ENCODE measurements at regions not wholly inside any gene's neighbourhood (a gene's known extent, or its start where the extent isn't known, plus 50 kb on each side); places are given as distances from the start of the nearest gene placed in this dataset.
"Not testable (repeated sequence)": the region's sequence is repeated elsewhere in the genome, so short reads cannot be mapped to it uniquely, and the experiment has no call there.

DNA sequence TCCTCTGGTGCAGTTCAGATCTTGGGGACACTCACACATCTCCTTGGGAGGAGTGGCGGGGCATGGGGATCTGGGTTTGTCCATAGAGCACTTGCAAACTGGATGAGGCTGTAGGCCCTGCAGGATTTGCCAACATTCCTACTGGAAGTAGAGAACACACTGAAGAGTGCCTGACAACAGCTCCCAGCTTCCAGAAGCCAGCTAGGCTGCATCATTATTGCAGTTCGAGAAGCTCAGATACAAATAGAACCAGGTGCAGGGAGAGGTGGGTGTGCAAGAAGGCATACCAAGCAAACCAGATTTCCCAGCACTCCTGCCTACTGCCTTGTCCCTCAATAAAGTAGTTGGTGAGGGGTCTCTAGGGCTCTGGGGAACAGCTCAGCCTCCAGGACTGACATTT is 52.5 kb downstream of the RHOB start:
- no peak overlapping the region for H3K4me3 ChIP-seq
- peaks cover 34% of the 10 kb centered on the region for H3K4me1 ChIP-seq
- no peaks in the 10 kb centered on the region for H3K27me3 ChIP-seq
- H3K36me3 ChIP-seq: no peaks in the 10 kb centered on the region
- no peak for DNase-seq
- H3K27ac ChIP-seq: no peak overlapping the region
- H3K9me3 ChIP-seq (replicated peaks): no peaks in the 10 kb centered on the region

DNA sequence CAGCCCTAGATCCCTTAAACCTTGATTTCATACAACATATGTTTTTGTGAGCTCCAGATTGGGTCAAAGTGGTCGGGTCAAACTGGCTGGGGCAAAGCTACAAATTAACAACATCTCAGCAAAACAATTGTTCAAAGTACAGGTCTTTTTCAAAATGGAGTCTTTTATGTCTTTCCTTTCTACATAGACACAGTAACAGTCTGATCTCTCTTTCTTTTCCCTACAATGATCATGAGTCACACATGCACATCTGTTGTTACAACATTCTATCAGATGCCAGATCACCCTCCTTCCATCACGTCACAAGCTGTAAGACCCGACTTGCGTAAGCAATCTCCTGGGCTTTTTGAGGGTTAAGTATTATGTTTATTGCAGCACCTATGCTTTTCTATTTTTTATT is 55.1 kb downstream of the RHOB start:
- Histone ChIP-seq H3K27me3 (no peaks in the 10 kb centered on the region), H3K9me3 (replicated peaks) (no peaks in the 10 kb centered on the region), H3K36me3 (no peaks in the 10 kb centered on the region), H3K27ac (no peak overlapping the region), H3K4me1 (peaks cover 18% of the 10 kb centered on the region), H3K4me3 (no peak overlapping the region)
- peak in 1 of 2 experiments; percentile 59 for DNase-seq

DNA sequence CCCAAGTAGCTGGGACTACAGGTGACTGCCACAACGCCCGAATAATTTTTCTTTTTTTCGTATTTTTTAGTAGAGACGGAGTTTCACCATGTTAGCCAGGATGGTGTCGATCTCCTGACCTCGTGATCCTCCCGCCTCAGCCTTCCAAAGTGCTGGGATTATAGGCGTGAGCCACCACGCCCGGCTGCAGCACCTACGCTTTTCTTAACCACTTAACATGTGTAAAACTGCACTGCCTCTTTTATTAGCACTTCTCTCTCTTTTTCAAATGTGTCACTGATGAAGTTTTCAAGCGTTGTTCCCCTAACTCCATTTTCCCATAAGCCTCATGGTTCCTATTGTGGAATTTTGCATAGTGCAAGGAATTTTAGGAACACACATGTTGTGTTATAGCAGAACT is 55.6 kb downstream of the RHOB start:
- H3K27ac ChIP-seq; DNase-seq; H3K36me3 ChIP-seq; H3K9me3 ChIP-seq (replicated peaks); H3K4me3 ChIP-seq; H3K27me3 ChIP-seq: not testable (repeated sequence)
- H3K4me1 ChIP-seq: peaks cover 18% of the 10 kb centered on the region

DNA sequence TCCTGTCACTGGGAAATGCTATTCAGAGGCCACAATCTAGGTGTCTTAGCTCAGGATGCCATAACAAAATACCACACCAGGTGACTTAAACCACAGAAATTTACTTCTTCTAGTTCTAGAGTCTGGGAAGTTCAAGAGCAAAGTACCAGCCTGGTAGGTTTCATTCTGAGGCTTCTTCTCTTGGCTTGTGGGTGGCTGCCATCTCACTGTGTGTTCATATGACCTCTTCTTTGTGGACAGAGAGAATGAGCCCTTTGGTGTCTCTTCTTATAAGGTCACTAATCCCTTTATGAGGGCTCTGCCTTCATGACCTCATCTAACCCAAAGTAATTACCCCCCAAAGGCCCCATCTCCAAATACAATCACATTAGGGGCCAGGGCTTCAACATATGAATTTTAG is 57.3 kb downstream of the RHOB start:
- Histone ChIP-seq H3K9me3 (replicated peaks) (no peaks in the 10 kb centered on the region), H3K36me3 (no peaks in the 10 kb centered on the region), H3K27me3 (no peaks in the 10 kb centered on the region; the same call in 1 of the 2 replicates), H3K4me3 (no peak overlapping the region), H3K27ac (no peak overlapping the region), H3K4me1 (peaks cover 21% of the 10 kb centered on the region)
- DNase-seq: no peak

DNA sequence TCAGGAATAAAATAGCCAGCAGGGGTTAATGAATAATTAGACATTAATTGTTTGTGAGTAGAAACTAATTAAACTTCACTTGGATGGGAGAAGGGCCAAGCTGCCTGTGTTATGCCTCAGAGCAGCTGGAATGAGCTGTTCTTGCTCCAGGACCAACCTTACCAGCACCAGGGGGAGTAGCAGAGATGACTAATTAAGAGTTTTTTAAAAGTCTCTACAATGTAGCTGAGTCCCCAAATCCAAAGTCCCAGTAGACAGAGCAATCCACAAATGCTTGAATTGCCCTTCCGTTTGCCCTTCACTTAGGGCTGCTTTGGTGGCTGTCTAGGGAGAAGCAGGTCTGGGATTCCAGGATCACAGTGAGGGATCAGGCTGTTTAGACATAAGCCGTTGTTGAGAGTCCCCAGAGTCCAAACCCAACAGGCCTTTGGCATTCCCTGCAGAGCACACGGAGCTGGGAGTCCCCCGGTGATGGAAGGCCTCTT is 59.4 kb downstream of the RHOB start:
- H3K36me3 ChIP-seq: no peaks in the 10 kb centered on the region
- H3K4me3 ChIP-seq: no peak overlapping the region
- no peaks in the 10 kb centered on the region for H3K9me3 ChIP-seq (replicated peaks)
- H3K27me3 ChIP-seq: no peaks in the 10 kb centered on the region; the same call in 1 of the 2 replicates
- DNase-seq: peak in 1 of 2 experiments; percentile 31
- peaks cover 31% of the 10 kb centered on the region for H3K4me1 ChIP-seq
- no peak overlapping the region for H3K27ac ChIP-seq

DNA sequence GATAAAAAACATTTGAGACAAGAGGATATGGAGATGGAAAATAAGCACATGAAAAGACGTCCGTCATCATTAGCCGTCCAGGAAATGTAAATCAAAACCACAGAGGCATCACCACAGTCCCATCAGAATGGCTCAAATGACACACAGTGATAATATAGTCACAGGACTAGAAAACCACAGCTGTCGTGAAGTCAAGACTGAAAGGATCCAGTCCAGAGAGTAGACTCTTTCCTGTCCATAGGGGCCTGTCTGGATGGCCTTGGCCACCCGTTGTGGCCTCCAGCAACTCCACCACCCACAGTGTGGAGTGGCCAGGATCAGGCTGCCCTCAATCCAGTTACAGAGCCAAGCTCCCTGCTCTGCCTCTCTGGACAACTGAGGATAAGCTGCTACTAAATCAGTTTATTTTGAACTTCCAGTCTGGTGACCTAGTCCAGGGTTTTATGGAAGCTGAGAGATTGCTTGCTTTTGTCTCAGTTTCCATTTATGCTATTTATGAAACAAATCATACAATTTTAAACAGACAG is 60.4 kb downstream of the RHOB start:
- Histone ChIP-seq H3K27me3 (no peaks in the 10 kb centered on the region; the same call in 1 of the 2 replicates), H3K4me1 (peaks cover 28% of the 10 kb centered on the region), H3K36me3 (no peaks in the 10 kb centered on the region), H3K4me3 (no peak overlapping the region), H3K9me3 (replicated peaks) (no peaks in the 10 kb centered on the region), H3K27ac (no peak overlapping the region)
- DNase-seq: peak; percentile 49 to 80

DNA sequence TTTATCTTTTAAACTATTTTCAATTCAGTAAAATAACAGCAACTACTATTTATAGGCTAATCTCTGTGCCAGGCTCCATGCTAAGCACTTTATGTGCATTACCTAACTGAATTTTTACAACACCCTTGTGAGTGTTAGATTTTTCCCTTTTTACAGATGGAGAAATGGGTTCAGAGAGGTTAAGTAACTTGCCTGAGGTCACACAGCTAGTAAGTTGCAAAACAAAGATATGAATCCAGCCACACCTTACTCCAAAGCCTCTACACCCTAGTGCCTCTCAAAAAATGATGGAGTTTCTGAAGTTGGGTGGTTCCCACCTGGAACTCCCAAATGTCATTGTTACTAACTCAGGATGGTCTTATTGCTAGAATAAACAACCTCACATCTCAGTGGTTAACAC is 60.8 kb downstream of the RHOB start:
- Histone ChIP-seq H3K4me1 (peaks cover 28% of the 10 kb centered on the region), H3K27ac (no peak overlapping the region), H3K36me3 (no peaks in the 10 kb centered on the region), H3K9me3 (replicated peaks) (no peaks in the 10 kb centered on the region), H3K4me3 (no peak overlapping the region), H3K27me3 (no peaks in the 10 kb centered on the region; the same call in 1 of the 2 replicates)
- no peak for DNase-seq

DNA sequence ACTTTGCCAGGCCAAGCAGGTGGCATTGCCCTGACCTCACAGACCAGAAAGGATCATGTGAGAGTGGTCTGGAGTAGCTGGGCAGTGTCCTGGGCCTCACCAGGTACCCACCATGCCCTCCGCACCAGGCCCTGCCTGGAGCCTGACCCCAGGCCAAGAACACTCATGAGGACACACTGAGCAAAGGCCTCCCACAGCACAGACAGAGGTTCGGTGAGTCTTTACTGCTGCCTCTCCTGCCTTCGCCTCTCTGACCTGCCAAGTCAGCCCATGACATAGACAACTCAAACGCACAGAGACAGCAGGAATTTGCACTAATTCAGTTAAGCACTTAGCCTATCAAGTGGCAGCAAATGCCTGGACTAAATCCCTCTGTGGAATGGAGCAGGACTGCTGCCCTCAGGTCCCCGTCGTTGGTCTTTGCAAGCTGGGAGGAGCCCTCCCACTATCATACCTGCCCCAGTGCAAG is 62.5 kb downstream of the RHOB start:
- DNase-seq: no peak
- Histone ChIP-seq H3K4me3 (no peak overlapping the region), H3K9me3 (replicated peaks) (no peaks in the 10 kb centered on the region), H3K27me3 (no peaks in the 10 kb centered on the region; the same call in 1 of the 2 replicates), H3K36me3 (no peaks in the 10 kb centered on the region), H3K27ac (no peak overlapping the region), H3K4me1 (peaks cover 29% of the 10 kb centered on the region)

DNA sequence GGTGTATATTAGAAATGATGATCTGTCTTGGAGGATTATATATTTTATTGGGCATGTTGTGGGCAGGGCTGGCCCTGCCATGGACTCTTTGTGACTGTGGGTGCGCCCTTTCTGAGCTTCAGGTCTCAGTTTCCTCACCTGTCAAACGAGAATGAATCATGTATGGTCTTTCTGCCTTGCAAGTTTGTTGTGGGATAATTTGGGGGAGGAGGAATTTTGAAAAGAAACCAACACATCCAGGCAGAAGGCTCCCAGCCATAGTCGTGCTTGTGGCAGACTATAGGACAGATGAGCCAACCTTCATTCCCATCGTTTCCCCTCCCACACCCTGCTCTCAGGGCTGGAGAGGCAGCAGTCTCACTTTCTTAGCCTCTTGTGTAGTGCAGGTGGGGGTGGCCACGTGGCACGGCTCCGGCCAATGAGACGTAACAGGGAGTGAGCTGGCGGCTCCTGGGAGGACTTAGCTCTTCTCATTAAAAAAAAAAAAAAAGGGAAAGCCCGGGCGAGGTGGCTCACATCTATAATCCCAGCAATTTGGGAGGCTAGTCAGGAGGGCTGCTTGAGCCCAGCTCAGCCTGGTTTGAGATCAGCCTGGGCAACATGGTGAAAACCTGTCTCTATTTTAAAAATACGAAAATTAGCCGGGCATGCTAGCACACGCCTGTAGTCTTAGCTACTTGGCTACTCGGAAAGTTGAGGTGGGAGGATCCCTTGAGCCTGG is 63.1 kb downstream of the RHOB start:
- no peaks in the 10 kb centered on the region for H3K9me3 ChIP-seq (replicated peaks)
- DNase-seq: peak; percentile 69 to 80
- no peaks in the 10 kb centered on the region; the same call in 1 of the 2 replicates for H3K27me3 ChIP-seq
- H3K4me1 ChIP-seq: peaks cover 34% of the 10 kb centered on the region
- H3K27ac ChIP-seq: no peak overlapping the region
- H3K36me3 ChIP-seq: no peaks in the 10 kb centered on the region
- H3K4me3 ChIP-seq: peak overlapping the region; percentile 26

DNA sequence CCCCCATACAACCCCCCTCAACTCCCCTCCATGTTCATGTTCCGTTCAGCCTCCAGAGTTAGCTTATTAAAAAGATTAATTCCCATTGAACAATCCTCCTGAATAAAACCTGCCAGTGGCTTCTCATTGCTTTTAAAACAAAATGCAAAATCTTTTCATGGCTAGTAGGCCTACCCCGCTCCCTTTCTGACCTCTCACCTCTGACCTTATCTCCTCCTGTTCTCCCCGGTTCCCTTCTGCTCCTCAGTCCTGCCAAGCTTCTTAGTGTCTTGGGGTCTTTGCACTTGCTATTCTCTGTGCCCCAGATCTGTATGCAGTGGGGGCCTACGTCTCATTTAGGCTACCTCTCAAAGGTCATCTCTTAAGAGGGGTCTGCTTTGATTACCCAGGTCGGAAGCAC is 64.3 kb downstream of the RHOB start:
- no peak overlapping the region for H3K4me3 ChIP-seq
- H3K27me3 ChIP-seq: no peaks in the 10 kb centered on the region; the same call in 1 of the 2 replicates
- DNase-seq: no peak
- H3K4me1 ChIP-seq: peaks cover 40% of the 10 kb centered on the region
- H3K27ac ChIP-seq: no peak overlapping the region
- H3K9me3 ChIP-seq (replicated peaks): 0 out of 2 replicates have a peak, but pooled peaks cover 4% of the 10 kb centered on the region
- no peaks in the 10 kb centered on the region for H3K36me3 ChIP-seq

DNA sequence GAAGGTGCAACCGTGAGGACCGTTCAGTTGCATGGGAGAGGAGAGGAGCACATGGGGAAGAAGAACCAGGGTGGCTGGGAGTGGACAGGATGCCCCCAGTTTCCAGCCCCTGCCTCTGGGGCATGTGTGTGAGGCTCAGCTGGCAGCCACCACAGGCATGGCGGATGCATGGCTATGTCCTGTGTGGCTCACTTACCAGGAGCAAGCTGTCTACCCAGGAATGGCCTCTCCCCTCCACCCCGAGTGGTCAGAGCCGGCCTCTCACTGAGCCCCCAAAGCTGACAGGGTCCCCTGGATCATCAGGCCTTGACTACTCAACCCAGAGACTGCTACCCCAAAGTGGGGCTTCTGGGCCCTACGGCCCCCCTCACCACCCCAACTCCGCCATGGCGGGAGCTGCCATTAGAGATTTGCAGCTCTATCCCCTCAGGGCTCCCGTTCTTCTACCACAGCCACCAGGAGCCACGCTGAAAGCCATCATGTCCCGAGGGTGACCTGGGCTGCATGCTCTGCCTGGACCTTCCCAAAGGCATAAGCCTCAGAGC is 65.3 kb downstream of the RHOB start:
- no peak overlapping the region for H3K4me3 ChIP-seq
- DNase-seq: no peak
- no peaks in the 10 kb centered on the region; the same call in 1 of the 2 replicates for H3K27me3 ChIP-seq
- H3K9me3 ChIP-seq (replicated peaks): 0 out of 2 replicates have a peak, but pooled peaks cover 4% of the 10 kb centered on the region
- H3K4me1 ChIP-seq: peaks cover 35% of the 10 kb centered on the region
- no peak overlapping the region for H3K27ac ChIP-seq
- H3K36me3 ChIP-seq: no peaks in the 10 kb centered on the region

DNA sequence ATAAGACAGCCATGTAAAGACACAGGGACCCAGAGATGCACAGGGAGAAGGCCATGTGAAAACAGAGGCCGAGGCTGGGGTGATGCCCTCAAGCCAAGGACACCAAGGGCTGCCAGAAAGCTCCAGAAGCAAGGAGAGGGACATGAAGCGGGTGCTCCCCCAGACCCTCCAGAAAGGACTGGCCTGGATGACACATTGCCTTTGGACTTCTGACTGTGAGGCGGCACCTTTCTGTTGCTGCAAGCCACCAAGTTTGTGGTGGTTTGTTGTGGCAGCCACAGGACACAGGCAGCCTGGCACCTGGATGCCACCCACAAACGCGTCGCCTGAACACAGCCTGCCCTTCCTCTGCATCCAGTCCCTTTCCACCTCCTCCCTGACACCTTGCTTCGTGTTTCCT is 67.1 kb downstream of the RHOB start:
- H3K27me3 ChIP-seq: no peaks in the 10 kb centered on the region
- no peak overlapping the region for H3K27ac ChIP-seq
- H3K36me3 ChIP-seq: no peaks in the 10 kb centered on the region
- peaks cover 27% of the 10 kb centered on the region; the same call in 1 of the 2 replicates for H3K4me1 ChIP-seq
- H3K9me3 ChIP-seq (replicated peaks): 0 out of 2 replicates have a peak, but pooled peaks cover 4% of the 10 kb centered on the region
- H3K4me3 ChIP-seq: no peak overlapping the region
- DNase-seq: no peak

DNA sequence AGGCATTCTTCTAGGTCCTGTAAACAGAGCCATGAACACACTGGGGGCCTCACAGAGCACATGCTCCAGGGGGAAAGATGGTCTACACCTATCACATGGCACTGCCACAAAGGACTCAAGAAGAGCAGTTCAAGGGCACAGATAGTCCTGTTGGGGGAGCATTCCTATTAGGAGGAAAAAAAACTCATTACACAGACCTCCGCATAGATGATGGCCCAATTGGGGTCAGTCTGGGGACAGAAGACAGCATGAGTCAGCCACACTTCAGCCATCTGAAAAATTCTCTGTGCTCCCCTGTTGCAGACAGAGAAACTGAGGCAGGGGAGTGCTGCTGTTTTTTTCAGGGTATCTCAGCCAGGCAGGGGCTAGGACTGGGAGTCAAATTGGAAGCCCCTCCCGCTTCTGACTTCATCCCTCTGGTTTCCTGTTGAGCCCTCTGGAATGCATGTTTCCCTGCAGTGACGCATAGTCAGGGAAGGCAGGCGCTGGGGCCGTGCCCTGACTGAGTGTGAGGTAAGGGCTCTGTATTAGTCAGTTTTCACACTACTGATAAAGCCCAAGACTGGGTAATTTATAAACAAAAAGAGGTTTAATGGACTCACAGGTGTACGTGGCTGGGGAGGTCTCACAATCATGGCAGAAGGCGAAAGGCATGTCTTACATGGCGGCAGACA is 67.9 kb downstream of the RHOB start:
- Histone ChIP-seq H3K27me3 (no peaks in the 10 kb centered on the region), H3K4me1 (peaks cover 23% of the 10 kb centered on the region; the same call in 1 of the 2 replicates), H3K27ac (no peak overlapping the region), H3K36me3 (no peaks in the 10 kb centered on the region), H3K9me3 (replicated peaks) (0 out of 2 replicates have a peak, but pooled peaks cover 4% of the 10 kb centered on the region), H3K4me3 (no peak overlapping the region)
- peak; percentile 64 to 65 for DNase-seq

DNA sequence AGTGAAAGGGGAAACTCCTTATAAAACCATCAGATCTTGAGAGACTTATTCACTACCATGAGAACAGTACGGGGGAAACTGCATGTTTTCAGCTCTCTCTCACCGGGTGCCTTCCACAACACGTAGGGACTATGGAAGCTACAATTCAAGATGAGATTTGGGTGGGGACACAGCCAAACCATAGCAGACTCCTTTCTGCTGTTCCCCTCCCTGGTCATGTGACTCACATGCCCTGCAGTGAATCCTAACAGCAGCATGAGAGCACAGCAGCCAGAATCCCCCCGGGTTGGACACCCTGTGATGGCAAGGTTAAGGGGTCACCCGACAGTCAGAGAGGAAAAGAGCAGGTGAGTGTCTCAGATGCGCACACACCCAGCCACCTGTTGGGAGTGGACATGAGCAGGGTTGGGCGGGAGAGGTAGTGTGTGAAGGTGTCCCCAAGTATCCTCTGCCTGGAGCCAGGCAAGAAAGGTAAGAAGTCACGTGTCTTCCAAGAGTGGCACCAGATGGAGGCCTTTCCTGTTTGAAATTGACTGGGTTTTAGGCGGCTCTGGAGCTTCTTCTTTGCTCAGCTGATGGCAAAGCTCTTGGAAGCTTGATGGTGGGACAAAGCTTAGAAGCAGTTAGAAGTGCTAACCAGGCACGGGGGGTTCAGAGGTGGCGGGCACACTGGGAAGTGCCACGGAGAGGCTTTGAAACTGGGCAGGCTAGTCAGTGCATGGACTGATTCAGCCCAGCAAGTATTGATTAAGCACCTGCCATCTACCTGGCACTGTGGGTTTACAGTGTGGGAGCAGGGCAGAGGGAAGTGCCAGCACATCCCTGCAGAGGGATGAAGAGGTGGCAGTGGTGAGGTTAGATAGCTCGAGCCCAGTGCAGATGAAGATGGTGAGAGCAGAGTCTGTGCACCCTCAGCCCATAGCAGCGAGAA is 68.7 kb downstream of the RHOB start:
- Histone ChIP-seq H3K4me3 (no peak overlapping the region), H3K27ac (no peak overlapping the region), H3K4me1 (peaks cover 17% of the 10 kb centered on the region; the same call in 1 of the 2 replicates), H3K9me3 (replicated peaks) (0 out of 2 replicates have a peak, but pooled peaks cover 4% of the 10 kb centered on the region), H3K36me3 (no peaks in the 10 kb centered on the region), H3K27me3 (no peaks in the 10 kb centered on the region)
- no peak for DNase-seq

Measured in SJCRH30 (cell line).